SW480 (cell line): ENCODE measurements at regions not wholly inside any gene's neighbourhood (a gene's known extent, or its start where the extent isn't known, plus 50 kb on each side); places are given as distances from the start of the nearest gene placed in this dataset.

ENCODE experiments used
- DNase-seq: peaks from one replicate; pipeline ENCODE4 v3.0.0-alpha.2; 2016; ENCODE audit warnings: low spot score

- no peak for DNase-seq
Measured at GRCh38 chr4:82031376-82031927, 342.3 kb downstream of the HNRNPD start.

GRCh38 chr4:82017680-82018079 is 356.1 kb downstream of the HNRNPD start:
- peak; percentile 6 for DNase-seq

- DNase-seq, result no peak
Measured at GRCh38 chr4:82005158-82005557, 368.6 kb downstream of the HNRNPD start.

- DNase-seq, result no peak
Measured at GRCh38 chr4:81997313-81997712, 376.5 kb downstream of the HNRNPD start.

- DNase-seq, result no peak
Measured at GRCh38 chr4:81990898-81991297, 382.9 kb downstream of the HNRNPD start.

- DNase-seq, result no peak
Measured at GRCh38 chr4:81990211-81990610, 383.6 kb downstream of the HNRNPD start.

GRCh38 chr4:81989202-81989601 is 384.6 kb downstream of the HNRNPD start:
- DNase-seq, result no peak

GRCh38 chr4:81988178-81988577 is 385.6 kb downstream of the HNRNPD start:
- no peak for DNase-seq

GRCh38 chr4:81984746-81985145 is 389.0 kb downstream of the HNRNPD start:
- no peak for DNase-seq

- no peak for DNase-seq
Measured at GRCh38 chr4:81982846-81983540, 390.8 kb downstream of the HNRNPD start.

- DNase-seq, result no peak
Measured at GRCh38 chr4:81981218-81981617, 392.6 kb downstream of the HNRNPD start.

- DNase-seq, result no peak
Measured at GRCh38 chr4:81974523-81974922, 399.3 kb downstream of the HNRNPD start.

GRCh38 chr4:81971637-81972381 is 402.0 kb downstream of the HNRNPD start:
- no peak for DNase-seq

GRCh38 chr4:81971061-81971460 is 402.7 kb downstream of the HNRNPD start:
- DNase-seq, result no peak

- DNase-seq, result no peak
Measured at GRCh38 chr4:81970454-81970853, 403.3 kb downstream of the HNRNPD start.

GRCh38 chr4:81966676-81967075 is 407.1 kb downstream of the HNRNPD start:
- no peak for DNase-seq

GRCh38 chr4:81965911-81966310 is 407.9 kb downstream of the HNRNPD start:
- no peak for DNase-seq

GRCh38 chr4:81965454-81965853 is 408.3 kb downstream of the HNRNPD start:
- DNase-seq, result no peak

GRCh38 chr4:81963763-81964020 is 410.1 kb downstream of the HNRNPD start:
- no peak for DNase-seq

GRCh38 chr4:81963015-81963762 is 410.6 kb downstream of the HNRNPD start:
- DNase-seq, result no peak

GRCh38 chr4:81960961-81961360 is 412.8 kb downstream of the HNRNPD start:
- no peak for DNase-seq

- DNase-seq, result no peak
Measured at GRCh38 chr4:81954271-81954670, 419.5 kb downstream of the HNRNPD start.

GRCh38 chr4:81951891-81952455 is 421.8 kb downstream of the HNRNPD start:
- DNase-seq, result no peak
